ENCODE measurements at regions not wholly inside any gene's neighbourhood (a gene's known extent, or its start where the extent isn't known, plus 50 kb on each side); places are given as distances from the start of the nearest gene placed in this dataset.
"Not testable (repeated sequence)": the region's sequence is repeated elsewhere in the genome, so short reads cannot be mapped to it uniquely, and the experiment has no call there.

- TF ChIP-seq CTCF, POLR2A (IDR thresholded peaks at IDR 0.05): not testable (repeated sequence)
Measured at GRCh38 chr11:86166287-86166686, 78.3 kb upstream of the EED start.

All from thyroid gland (tissue), 4 donors.